ENCODE measurements at regions not wholly inside any gene's neighbourhood (a gene's known extent, or its start where the extent isn't known, plus 50 kb on each side); places are given as distances from the start of the nearest gene placed in this dataset.

DNA sequence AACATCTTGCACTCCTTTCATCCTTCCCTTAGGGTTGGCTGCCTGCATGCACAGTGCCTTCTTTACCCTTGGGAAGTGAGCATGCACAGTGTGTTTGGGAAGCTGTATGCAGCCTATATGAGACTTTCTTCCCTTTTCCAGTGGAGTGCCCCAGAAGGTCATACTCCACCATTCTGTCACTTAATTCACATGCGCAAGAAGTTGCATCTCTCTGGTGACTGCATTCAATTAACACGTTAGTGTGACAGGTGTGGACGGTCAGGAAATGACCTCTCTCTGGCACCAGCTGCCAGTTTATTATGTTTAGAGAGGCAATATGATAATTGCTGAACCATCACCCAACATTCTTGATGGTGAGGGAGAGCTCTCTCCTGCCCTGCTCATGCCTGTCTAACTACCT lies 770.0 kb downstream of the FLRT2 start:
- Histone ChIP-seq H3K27me3 (ENCODE audit: control insufficient read depth in 5 of 5, insufficient read depth in 4 of 5, low read length in 5 of 5) (no peaks in the 10 kb centered on the region), H3K36me3 (ENCODE audit: control insufficient read depth in 5 of 5, insufficient read depth in 5 of 5, low read length in 5 of 5) (no peaks in the 10 kb centered on the region), H3K27ac (ENCODE audit: low read depth, low read length) (no peak overlapping the region), H3K9me3 (ENCODE audit: control insufficient read depth in 5 of 5, low read length in 5 of 5) (no peaks in the 10 kb centered on the region), H3K9ac (ENCODE audit: low read length in 5 of 5) (no peak overlapping the region), H3K4me1 (ENCODE audit: control insufficient read depth in 5 of 5, insufficient read depth in 5 of 5, low read length in 5 of 5) (peaks cover 0 to 9% (median 3%) of the 10 kb centered on the region in 5 donors), H3K4me3 (ENCODE audit: low read depth in 1 of 5, low read length in 5 of 5) (no peak overlapping the region)

DNA sequence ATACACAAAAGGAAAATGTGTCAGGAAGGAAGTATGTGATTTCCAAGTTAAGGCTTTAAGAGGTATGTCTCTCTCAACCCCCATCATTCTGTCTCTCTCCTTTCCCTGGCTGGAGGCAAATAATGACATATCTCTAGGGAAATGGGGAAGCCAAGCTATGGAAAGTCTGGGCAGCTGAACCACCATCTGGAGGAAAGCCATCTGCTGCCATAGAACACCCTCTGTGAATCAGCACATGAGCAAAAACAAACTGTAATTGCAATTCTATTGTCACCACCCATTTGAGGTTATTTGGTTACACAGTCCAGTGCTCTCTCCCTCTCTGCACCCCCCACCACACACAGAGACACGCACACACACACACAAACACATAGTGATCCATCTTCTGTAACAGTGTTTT lies 766.2 kb downstream of the FLRT2 start:
- Histone ChIP-seq H3K36me3 (ENCODE audit: control insufficient read depth in 5 of 5, insufficient read depth in 5 of 5, low read length in 5 of 5) (no peaks in the 10 kb centered on the region), H3K9me3 (ENCODE audit: control insufficient read depth in 5 of 5, low read length in 5 of 5) (no peaks in the 10 kb centered on the region), H3K4me1 (ENCODE audit: control insufficient read depth in 5 of 5, insufficient read depth in 5 of 5, low read length in 5 of 5) (peaks cover 0 to 9% (median 3%) of the 10 kb centered on the region in 5 donors), H3K27ac (ENCODE audit: low read depth, low read length) (no peak overlapping the region), H3K4me3 (ENCODE audit: low read depth in 1 of 5, low read length in 5 of 5) (peak overlapping the region in 1 of 5 donors; percentile 25), H3K9ac (ENCODE audit: low read length in 5 of 5) (no peak overlapping the region), H3K27me3 (ENCODE audit: control insufficient read depth in 5 of 5, insufficient read depth in 4 of 5, low read length in 5 of 5) (no peaks in the 10 kb centered on the region)

DNA sequence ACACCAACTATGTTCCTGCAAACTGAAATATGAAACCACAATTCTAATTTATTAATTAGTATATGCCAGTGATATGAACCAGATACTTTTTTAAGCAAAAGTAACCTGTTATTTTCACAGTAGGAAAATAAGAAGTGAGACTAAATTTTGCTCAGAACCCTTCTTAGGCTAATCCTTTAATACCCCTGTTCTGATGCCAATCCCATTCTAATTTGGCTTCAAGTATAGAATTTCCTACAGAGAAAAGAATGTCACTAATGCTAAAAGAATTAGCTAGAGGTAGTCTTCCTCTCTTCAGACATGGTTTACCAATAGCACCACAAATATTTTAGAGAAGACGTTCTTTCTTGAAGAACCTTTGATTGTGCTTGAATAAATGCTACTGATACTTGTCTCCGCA lies 758.4 kb downstream of the FLRT2 start:
- H3K27me3 ChIP-seq (ENCODE audit: control insufficient read depth in 5 of 5, insufficient read depth in 4 of 5, low read length in 5 of 5) = no peaks in the 10 kb centered on the region

DNA sequence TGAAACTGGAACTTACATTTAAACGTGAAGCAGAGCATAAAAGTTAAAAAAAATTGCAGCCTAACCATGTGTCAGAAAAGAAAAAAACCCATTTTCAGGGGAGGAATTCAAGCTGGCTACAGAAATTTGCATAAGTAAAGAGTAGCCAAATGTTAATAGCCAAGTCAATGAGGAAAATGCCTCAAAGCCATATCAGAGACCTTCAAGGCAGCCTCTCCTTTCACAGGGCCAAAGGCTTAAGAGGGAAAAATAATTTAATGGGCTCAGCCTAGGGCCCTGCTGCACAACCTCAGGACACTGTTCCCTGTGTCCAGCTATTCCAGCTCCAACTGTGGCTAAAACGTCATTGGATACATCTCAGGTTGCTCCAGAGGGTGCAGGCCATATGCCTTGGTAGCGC lies 749.5 kb downstream of the FLRT2 start:
- Histone ChIP-seq H3K9ac (ENCODE audit: low read length in 5 of 5) (no peak overlapping the region), H3K27ac (ENCODE audit: low read depth, low read length) (no peak overlapping the region), H3K4me1 (ENCODE audit: control insufficient read depth in 5 of 5, insufficient read depth in 5 of 5, low read length in 5 of 5) (no peaks in the 10 kb centered on the region), H3K9me3 (ENCODE audit: control insufficient read depth in 5 of 5, low read length in 5 of 5) (peaks cover 0 to 6% (median 4%) of the 10 kb centered on the region in 5 donors), H3K36me3 (ENCODE audit: control insufficient read depth in 5 of 5, insufficient read depth in 5 of 5, low read length in 5 of 5) (no peaks in the 10 kb centered on the region), H3K27me3 (ENCODE audit: control insufficient read depth in 5 of 5, insufficient read depth in 4 of 5, low read length in 5 of 5) (no peaks in the 10 kb centered on the region), H3K4me3 (ENCODE audit: low read depth in 1 of 5, low read length in 5 of 5) (no peak overlapping the region)

More for the DNA sequence above, 758.4 kb downstream of the FLRT2 start:
- Histone ChIP-seq H3K4me1 (ENCODE audit: control insufficient read depth in 5 of 5, insufficient read depth in 5 of 5, low read length in 5 of 5) (no peaks in the 10 kb centered on the region), H3K9ac (ENCODE audit: low read length in 5 of 5) (no peak overlapping the region), H3K4me3 (ENCODE audit: low read depth in 1 of 5, low read length in 5 of 5) (no peak overlapping the region), H3K27ac (ENCODE audit: low read depth, low read length) (no peak overlapping the region), H3K9me3 (ENCODE audit: control insufficient read depth in 5 of 5, low read length in 5 of 5) (peaks cover 0 to 4% (median 0%) of the 10 kb centered on the region in 5 donors), H3K36me3 (ENCODE audit: control insufficient read depth in 5 of 5, insufficient read depth in 5 of 5, low read length in 5 of 5) (no peaks in the 10 kb centered on the region)

DNA sequence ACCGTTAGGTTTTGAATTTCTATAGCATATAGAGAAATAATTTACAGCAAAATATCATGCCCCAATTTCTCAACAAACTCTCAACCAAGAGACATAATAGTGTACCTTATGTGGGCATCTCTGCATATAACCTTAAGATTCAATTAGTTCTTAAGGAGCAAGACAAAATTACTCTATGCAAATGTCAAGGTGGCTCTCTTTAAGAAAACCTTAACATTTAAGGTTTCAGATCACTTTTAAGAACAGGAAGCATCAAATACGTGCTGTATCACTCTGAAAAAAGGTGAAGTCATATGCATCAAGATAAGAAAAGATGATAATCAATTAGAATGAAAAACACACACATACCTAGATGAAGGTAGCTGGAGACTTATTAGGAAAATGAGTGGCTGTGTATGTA lies 728.0 kb downstream of the FLRT2 start:
- Histone ChIP-seq H3K4me3 (ENCODE audit: low read depth in 1 of 5, low read length in 5 of 5) (no peak overlapping the region), H3K27me3 (ENCODE audit: control insufficient read depth in 5 of 5, insufficient read depth in 4 of 5, low read length in 5 of 5) (no peaks in the 10 kb centered on the region), H3K36me3 (ENCODE audit: control insufficient read depth in 5 of 5, insufficient read depth in 5 of 5, low read length in 5 of 5) (no peaks in the 10 kb centered on the region), H3K9ac (ENCODE audit: low read length in 5 of 5) (no peak overlapping the region), H3K27ac (ENCODE audit: low read depth, low read length) (no peak overlapping the region), H3K4me1 (ENCODE audit: control insufficient read depth in 5 of 5, insufficient read depth in 5 of 5, low read length in 5 of 5) (no peaks in the 10 kb centered on the region), H3K9me3 (ENCODE audit: control insufficient read depth in 5 of 5, low read length in 5 of 5) (no peaks in the 10 kb centered on the region)

DNA sequence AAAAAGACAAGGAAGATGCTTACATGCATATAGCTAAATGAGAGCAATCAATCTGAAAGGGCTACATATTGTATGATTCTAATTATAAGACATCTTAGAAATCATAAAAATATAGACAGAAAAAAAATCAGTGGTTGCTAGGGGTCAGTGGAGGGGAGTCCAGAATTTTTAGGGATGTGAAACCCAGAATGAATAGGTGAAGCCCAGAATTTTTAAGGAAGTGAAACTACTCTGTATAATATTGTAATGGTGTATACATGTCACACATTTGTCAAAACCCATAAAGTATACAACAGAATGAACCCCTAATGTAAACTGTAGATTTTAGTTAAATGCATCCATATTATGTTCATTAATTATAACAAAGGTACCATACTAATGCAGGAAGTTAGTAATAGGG lies 713.2 kb downstream of the FLRT2 start:
- H3K27ac ChIP-seq (ENCODE audit: low read depth, low read length) = no peak overlapping the region
- H3K36me3 ChIP-seq (ENCODE audit: control insufficient read depth in 5 of 5, insufficient read depth in 5 of 5, low read length in 5 of 5) = no peaks in the 10 kb centered on the region

DNA sequence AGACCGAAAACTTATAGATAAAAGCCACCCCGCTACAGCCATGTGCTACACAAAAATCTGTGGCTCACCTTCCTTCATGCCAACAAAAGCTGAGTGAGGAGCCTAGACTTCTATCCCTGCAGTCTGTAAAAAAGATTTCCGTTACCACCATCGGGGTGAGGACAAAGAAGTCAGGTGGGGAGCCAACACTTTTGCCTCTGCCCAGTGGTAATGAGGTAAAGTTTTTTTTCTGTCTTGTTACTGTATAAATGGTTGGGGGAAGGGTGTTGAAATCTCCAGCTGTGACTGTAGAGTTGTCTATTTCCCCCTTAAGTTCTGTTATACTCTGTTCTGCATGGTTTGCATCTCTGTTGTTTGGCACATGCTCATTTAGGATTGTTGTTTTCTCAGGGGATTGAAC lies 707.8 kb downstream of the FLRT2 start:
- no peaks in the 10 kb centered on the region for H3K4me1 ChIP-seq (ENCODE audit: control insufficient read depth in 5 of 5, insufficient read depth in 5 of 5, low read length in 5 of 5)
- peaks cover 0 to 3% (median 0%) of the 10 kb centered on the region in 5 donors for H3K9me3 ChIP-seq (ENCODE audit: control insufficient read depth in 5 of 5, low read length in 5 of 5)
- H3K36me3 ChIP-seq (ENCODE audit: control insufficient read depth in 5 of 5, insufficient read depth in 5 of 5, low read length in 5 of 5) = no peaks in the 10 kb centered on the region
- no peaks in the 10 kb centered on the region for H3K27me3 ChIP-seq (ENCODE audit: control insufficient read depth in 5 of 5, insufficient read depth in 4 of 5, low read length in 5 of 5)
- H3K27ac ChIP-seq (ENCODE audit: low read depth, low read length) = no peak overlapping the region
- H3K4me3 ChIP-seq (ENCODE audit: low read depth in 1 of 5, low read length in 5 of 5) = no peak overlapping the region
- no peak overlapping the region for H3K9ac ChIP-seq (ENCODE audit: low read length in 5 of 5)

More for the DNA sequence above, 713.2 kb downstream of the FLRT2 start:
- Histone ChIP-seq H3K9me3 (ENCODE audit: control insufficient read depth in 5 of 5, low read length in 5 of 5) (no peaks in the 10 kb centered on the region), H3K9ac (ENCODE audit: low read length in 5 of 5) (no peak overlapping the region), H3K27me3 (ENCODE audit: control insufficient read depth in 5 of 5, insufficient read depth in 4 of 5, low read length in 5 of 5) (no peaks in the 10 kb centered on the region), H3K4me3 (ENCODE audit: low read depth in 1 of 5, low read length in 5 of 5) (no peak overlapping the region), H3K4me1 (ENCODE audit: control insufficient read depth in 5 of 5, insufficient read depth in 5 of 5, low read length in 5 of 5) (no peaks in the 10 kb centered on the region)

DNA sequence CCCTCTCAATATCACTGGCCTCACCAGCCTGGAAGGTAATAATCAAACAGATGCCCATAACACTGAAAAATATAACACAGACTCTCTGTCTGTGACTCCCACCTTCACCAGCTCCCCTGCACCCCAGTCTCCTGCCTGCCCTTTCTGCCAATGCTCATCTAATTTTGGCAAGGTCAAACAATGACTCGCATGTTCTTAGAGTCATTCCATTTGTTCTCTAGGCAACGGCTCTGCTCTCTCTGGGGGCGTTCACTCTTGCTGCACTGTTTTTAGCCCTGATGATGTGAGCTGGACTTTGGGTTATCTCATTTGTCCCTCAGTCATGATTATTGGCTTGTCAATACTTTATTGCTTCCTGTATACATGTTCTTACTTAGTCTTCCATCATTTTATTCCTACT lies 691.8 kb downstream of the FLRT2 start:
- Histone ChIP-seq H3K27ac (ENCODE audit: low read depth, low read length) (no peak overlapping the region), H3K4me1 (ENCODE audit: control insufficient read depth in 5 of 5, insufficient read depth in 5 of 5, low read length in 5 of 5) (no peaks in the 10 kb centered on the region), H3K36me3 (ENCODE audit: control insufficient read depth in 5 of 5, insufficient read depth in 5 of 5, low read length in 5 of 5) (no peaks in the 10 kb centered on the region), H3K9ac (ENCODE audit: low read length in 5 of 5) (no peak overlapping the region), H3K4me3 (ENCODE audit: low read depth in 1 of 5, low read length in 5 of 5) (no peak overlapping the region), H3K9me3 (ENCODE audit: control insufficient read depth in 5 of 5, low read length in 5 of 5) (no peaks in the 10 kb centered on the region), H3K27me3 (ENCODE audit: control insufficient read depth in 5 of 5, insufficient read depth in 4 of 5, low read length in 5 of 5) (no peaks in the 10 kb centered on the region)

DNA sequence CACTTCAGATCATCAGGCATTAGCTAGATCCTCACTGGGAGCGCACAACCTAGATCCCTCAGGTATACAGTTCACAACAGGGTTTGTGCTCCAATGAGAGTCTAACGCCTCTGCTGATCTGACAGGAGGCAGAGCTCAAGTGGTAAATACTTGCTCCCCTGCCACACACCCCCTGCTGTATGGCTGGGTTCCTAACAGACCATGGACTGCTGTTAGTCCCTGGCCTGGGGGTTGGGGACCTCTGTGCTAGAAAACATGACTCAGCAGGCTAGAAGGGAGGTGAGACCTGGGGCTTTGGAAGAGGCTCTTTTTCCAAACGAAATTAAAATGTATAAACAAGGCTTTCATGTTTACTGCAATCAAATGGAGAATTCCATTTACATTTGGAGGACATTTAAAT lies 691.1 kb downstream of the FLRT2 start:
- Histone ChIP-seq H3K36me3 (ENCODE audit: control insufficient read depth in 5 of 5, insufficient read depth in 5 of 5, low read length in 5 of 5) (no peaks in the 10 kb centered on the region), H3K4me1 (ENCODE audit: control insufficient read depth in 5 of 5, insufficient read depth in 5 of 5, low read length in 5 of 5) (no peaks in the 10 kb centered on the region), H3K27me3 (ENCODE audit: control insufficient read depth in 5 of 5, insufficient read depth in 4 of 5, low read length in 5 of 5) (no peaks in the 10 kb centered on the region), H3K9ac (ENCODE audit: low read length in 5 of 5) (no peak overlapping the region), H3K27ac (ENCODE audit: low read depth, low read length) (no peak overlapping the region), H3K9me3 (ENCODE audit: control insufficient read depth in 5 of 5, low read length in 5 of 5) (no peaks in the 10 kb centered on the region), H3K4me3 (ENCODE audit: low read depth in 1 of 5, low read length in 5 of 5) (no peak overlapping the region)

DNA sequence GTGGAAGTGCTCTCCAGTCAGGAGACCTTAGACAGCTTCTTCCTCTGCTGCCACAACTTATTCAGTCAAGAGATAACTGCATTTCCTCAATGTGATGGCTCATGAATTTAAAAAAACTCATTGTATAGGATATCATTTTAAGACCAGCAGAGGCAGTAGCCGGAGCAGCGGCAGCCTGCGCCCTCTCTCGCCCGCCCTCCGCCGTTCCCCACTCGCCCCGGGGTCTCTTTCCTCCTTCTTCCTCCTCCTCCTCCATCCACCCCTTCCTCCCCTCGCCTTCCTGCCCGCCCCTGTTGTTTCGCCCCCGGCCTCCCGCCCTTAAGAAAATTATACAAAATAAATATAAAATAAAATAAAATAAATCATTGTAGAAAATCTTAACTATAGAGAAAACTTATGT lies 687.6 kb downstream of the FLRT2 start:
- no peak overlapping the region for H3K9ac ChIP-seq (ENCODE audit: low read length in 5 of 5)
- H3K27me3 ChIP-seq (ENCODE audit: control insufficient read depth in 5 of 5, insufficient read depth in 4 of 5, low read length in 5 of 5) = no peaks in the 10 kb centered on the region
- no peaks in the 10 kb centered on the region for H3K9me3 ChIP-seq (ENCODE audit: control insufficient read depth in 5 of 5, low read length in 5 of 5)
- no peak overlapping the region for H3K27ac ChIP-seq (ENCODE audit: low read depth, low read length)
- no peaks in the 10 kb centered on the region for H3K4me1 ChIP-seq (ENCODE audit: control insufficient read depth in 5 of 5, insufficient read depth in 5 of 5, low read length in 5 of 5)
- H3K4me3 ChIP-seq (ENCODE audit: low read depth in 1 of 5, low read length in 5 of 5) = no peak overlapping the region
- no peaks in the 10 kb centered on the region for H3K36me3 ChIP-seq (ENCODE audit: control insufficient read depth in 5 of 5, insufficient read depth in 5 of 5, low read length in 5 of 5)

DNA sequence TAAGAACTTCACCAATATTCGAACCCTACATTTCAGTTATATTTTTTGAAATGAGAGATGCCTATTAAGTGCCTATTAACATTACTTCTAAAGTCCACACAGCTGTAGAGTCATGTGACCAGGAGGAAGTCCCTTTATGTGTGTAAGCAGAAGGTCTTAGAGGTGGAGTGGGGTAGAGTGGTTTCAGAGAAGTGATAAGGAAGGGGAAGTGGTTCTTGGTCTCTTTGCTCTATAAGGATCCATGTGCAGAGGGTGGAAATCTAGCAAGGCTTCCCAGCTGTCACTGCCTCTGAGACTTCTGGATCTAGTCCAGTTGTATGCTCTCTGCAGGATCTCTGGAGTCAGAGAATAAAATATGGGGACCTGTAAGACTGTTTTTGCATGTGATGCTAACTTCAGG lies 673.9 kb downstream of the FLRT2 start:
- Histone ChIP-seq H3K9ac (ENCODE audit: low read length in 5 of 5) (no peak overlapping the region), H3K4me3 (ENCODE audit: low read depth in 1 of 5, low read length in 5 of 5) (no peak overlapping the region), H3K27me3 (ENCODE audit: control insufficient read depth in 5 of 5, insufficient read depth in 4 of 5, low read length in 5 of 5) (no peaks in the 10 kb centered on the region), H3K4me1 (ENCODE audit: control insufficient read depth in 5 of 5, insufficient read depth in 5 of 5, low read length in 5 of 5) (no peaks in the 10 kb centered on the region), H3K9me3 (ENCODE audit: control insufficient read depth in 5 of 5, low read length in 5 of 5) (no peaks in the 10 kb centered on the region), H3K36me3 (ENCODE audit: control insufficient read depth in 5 of 5, insufficient read depth in 5 of 5, low read length in 5 of 5) (no peaks in the 10 kb centered on the region), H3K27ac (ENCODE audit: low read depth, low read length) (no peak overlapping the region)
